T1000 (cell line): ENCODE measurements at regions not wholly inside any gene's neighbourhood (a gene's known extent, or its start where the extent isn't known, plus 50 kb on each side); places are given as distances from the start of the nearest gene placed in this dataset.
"Not testable (repeated sequence)": the region's sequence is repeated elsewhere in the genome, so short reads cannot be mapped to it uniquely, and the experiment has no call there.

Source experiments
- DNase-seq: peaks from one replicate; lab custom pipeline; 2025; ENCODE audit warnings: mixed read lengths; lab: John Stamatoyannopoulos, UW

GRCh38 chrX:11836284-11836683 lies 78.2 kb downstream of the MSL3 start:
- DNase-seq: no peak

- DNase-seq: no peak
Measured at GRCh38 chrX:11837437-11837836, 79.4 kb downstream of the MSL3 start.

- DNase-seq: no peak
Measured at GRCh38 chrX:11864171-11864570, 106.1 kb downstream of the MSL3 start.

- no peak for DNase-seq
Measured at GRCh38 chrX:11867610-11868345, 109.7 kb downstream of the MSL3 start.

GRCh38 chrX:11870789-11871188 lies 112.8 kb downstream of the MSL3 start:
- no peak for DNase-seq

- DNase-seq: no peak
Measured at GRCh38 chrX:11881485-11882170, 123.6 kb downstream of the MSL3 start.

- DNase-seq: no peak
Measured at GRCh38 chrX:11886745-11887144, 128.7 kb downstream of the MSL3 start.

- no peak for DNase-seq
Measured at GRCh38 chrX:11887175-11887574, 129.1 kb downstream of the MSL3 start.

GRCh38 chrX:11888421-11888820 lies 130.4 kb downstream of the MSL3 start:
- no peak for DNase-seq

GRCh38 chrX:11889791-11890190 lies 131.8 kb downstream of the MSL3 start:
- no peak for DNase-seq

- no peak for DNase-seq
Measured at GRCh38 chrX:11890836-11891514, 132.9 kb downstream of the MSL3 start.

GRCh38 chrX:11893933-11894710 lies 136.1 kb downstream of the MSL3 start:
- no peak for DNase-seq

- DNase-seq: no peak
Measured at GRCh38 chrX:11899091-11899490, 141.1 kb downstream of the MSL3 start.

- DNase-seq: not testable (repeated sequence)
Measured at GRCh38 chrX:11905933-11906332, 147.9 kb downstream of the MSL3 start.

GRCh38 chrX:11908371-11908770 lies 150.3 kb downstream of the MSL3 start:
- DNase-seq: no peak

- no peak for DNase-seq
Measured at GRCh38 chrX:11913001-11913400, 155.0 kb downstream of the MSL3 start.

- no peak for DNase-seq
Measured at GRCh38 chrX:11929476-11929875, 171.4 kb downstream of the MSL3 start.

- no peak for DNase-seq
Measured at GRCh38 chrX:11932423-11932822, 174.4 kb downstream of the MSL3 start.

- no peak for DNase-seq
Measured at GRCh38 chrX:11934089-11934488, 176.1 kb downstream of the MSL3 start.

- DNase-seq: no peak
Measured at GRCh38 chrX:11941571-11941970, 183.5 kb downstream of the MSL3 start.

- peak; percentile 0 for DNase-seq
Measured at GRCh38 chrX:11944501-11944900, 186.5 kb downstream of the MSL3 start.

GRCh38 chrX:11949291-11949690 lies 189.0 kb upstream of the FRMPD4 start:
- no peak for DNase-seq
